Right renal cortex interstitium (tissue), 3 donors: ENCODE measurements at regions not wholly inside any gene's neighbourhood (a gene's known extent, or its start where the extent isn't known, plus 50 kb on each side); places are given as distances from the start of the nearest gene placed in this dataset.

Experiments used
- DNase-seq, 3 donors: peaks; one replicate each; pipeline ENCODE4 v3.0.0-alpha.2; 2013; ENCODE audit warnings: low read depth in 3 of 3, low spot score in 2 of 3

- DNase-seq: no peak
Observed at GRCh38 chrX:116226665-116227484, 56.3 kb downstream of the AGTR2 start.

DNA sequence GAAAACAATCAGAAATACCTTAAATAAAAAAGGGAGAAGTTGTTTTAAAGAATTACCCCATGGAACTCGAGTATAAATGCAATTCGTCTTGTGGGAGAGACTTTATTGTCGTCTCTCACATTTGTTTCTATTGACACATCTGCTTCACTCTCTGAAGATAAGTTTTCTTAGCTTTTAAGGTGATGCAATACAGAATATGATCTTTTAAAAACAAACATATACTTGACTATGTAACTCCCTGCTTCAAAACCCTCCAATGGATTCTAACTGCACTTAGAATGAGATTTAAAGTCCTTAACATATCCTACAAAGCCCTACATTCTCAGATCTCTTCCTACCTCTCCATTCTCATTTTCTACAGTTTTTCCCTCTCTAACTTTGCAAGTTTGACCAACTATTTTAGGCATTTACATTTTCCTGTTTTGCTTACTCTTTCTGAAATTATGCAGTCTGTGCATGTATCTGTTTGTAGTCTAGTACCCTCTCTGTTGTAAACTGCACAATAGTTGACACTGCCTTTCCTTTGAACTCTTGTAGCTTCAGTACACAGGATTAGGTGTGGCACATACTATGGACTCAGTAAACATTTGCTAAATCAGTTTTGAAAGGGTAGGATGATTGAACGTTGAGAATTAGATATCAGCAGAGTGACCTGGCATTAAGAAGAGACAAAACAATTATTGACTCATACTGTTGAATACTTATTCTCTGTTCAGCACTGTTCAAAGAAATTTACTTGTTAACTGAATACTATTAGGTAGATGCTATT is 59.8 kb downstream of the AGTR2 start:
- DNase-seq: no peak

DNA sequence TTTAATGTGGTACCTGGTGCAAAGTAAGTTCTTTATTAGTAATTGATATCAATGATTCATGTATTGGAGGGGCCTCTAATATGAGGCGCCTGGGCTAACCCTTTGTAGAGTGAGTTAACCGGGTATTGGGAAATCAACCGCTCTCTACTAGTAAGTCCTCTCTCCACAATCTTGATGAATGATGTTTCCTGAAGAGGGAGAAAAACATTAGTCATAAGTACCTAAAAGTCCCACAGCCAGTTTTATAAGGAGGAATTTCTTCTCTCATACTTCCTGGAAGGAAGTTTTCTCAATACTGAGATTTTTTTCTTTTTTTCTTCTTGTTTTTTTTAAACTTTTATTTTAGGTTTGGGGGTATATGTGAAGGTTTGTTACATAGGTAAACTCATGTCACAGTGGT is 62.3 kb downstream of the AGTR2 start:
- DNase-seq: no peak

DNA sequence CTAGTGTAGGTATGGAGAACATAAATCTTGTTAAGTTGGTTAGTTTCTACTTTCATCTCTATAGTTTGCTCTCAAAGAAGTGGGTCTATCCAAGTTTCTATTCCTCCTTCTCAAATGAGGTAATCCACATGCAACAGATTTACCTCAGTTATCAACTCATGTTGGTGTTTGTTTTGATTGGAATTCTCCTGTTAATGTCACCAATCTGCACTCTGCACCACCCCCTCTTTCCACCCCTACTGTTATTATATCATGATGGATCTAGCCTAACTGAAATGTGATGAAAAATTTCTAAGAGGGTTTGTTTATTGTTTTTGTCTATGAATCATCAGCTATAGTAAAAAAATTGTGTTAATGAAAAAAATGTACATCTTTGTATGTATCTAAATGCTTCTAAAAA is 66.1 kb downstream of the AGTR2 start:
- no peak for DNase-seq

DNA sequence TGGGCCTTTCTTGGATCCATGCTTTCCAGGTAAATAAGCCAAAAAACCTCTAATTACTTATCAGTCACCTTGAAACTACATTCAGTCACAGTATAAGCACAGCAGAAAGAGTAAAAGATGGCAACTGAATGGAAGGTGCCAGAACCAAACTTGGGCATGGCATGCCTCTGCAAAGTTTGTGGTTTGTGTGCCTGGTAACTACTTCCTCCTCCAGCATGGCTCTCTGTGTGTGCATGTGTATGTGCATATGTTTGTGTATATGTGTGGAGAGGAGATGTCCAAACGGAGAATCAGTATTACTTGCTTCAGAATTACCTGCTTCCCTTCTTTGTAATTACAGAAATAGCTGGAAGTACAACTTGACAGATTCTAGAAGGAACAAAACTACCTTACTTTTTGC is 67.5 kb downstream of the AGTR2 start:
- DNase-seq: no peak

GRCh38 chrX:116238567-116239255 is 68.2 kb downstream of the AGTR2 start:
- DNase-seq: no peak

DNA sequence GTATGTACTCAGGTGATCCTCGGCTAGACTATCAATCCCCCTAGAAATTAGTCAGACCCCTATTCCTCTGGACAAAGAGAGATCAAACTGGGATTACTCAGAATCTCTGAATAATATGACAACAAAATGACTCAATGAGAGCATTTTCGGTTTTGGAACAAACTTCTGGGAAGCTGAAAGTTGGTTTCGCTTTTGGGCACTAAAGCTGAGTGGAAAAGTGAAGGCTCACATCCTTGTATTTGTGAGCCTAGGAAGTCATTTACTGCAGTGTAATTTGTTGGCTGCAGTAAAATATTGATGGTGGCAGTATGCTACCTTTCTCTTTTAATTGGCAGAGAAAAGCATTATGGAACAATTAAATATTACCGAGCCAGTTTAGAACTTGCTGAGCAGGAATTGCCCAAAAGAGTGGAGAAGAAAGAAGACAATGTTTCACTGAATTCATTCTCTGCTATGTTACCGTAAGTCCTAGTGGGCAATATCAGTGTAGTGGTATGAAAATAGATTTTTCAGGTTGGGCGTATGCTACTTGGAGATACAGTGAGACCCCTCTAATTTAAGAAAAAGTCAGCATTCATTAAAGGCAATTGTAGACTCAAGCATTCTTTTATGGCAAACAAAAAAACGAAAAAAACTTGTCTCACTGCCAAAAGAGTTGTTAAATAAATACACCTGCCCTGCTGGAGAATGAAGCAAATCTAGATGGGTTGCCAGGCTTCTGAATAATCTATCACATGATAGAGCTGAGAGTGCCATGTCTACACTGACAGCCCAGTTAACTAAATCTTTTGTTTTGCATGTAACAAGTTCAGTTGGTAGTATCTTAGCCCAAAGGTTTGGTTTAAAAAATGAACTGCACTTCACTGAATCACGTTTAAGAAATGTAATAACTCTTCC is 69.6 kb downstream of the AGTR2 start:
- DNase-seq: no peak

DNA sequence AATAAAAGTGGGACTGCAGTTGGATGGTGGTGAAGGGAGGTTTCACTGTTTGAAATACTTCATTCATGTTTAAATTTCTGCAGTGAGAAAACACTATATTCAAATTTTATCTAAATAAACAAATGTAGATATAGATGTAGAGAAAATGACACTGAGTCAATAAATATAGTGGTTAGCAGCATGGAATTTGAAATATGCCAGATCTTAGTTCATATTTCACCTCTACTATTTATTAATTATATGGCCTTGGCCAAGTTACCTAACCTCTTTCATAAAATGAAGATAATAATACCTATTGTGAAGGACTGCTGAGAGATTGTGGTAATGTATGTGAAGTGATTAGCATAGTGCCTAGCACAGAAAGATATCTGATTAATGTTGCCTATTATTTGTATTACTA is 70.5 kb downstream of the AGTR2 start:
- DNase-seq: no peak

DNA sequence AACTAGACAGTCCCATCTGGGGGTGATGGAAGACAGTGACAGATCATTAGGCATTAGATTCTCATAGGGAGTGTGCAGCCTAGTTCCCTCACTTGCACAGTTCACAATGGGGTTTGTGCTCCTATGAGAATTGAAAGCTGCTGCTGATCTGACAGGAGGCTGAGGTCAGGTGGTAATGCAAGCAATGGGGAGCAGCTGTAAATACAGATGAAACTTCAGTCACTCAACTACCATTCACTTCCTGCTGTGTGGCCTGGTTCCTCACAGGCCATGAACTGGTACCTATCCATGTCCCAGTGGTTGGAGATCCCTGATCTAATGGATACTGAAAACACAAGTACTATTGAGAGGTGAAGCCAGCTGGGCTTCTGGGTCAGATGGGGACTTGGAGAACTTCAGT is 72.5 kb downstream of the AGTR2 start:
- DNase-seq: no peak

GRCh38 chrX:116246261-116246660 is 75.7 kb downstream of the AGTR2 start:
- no peak for DNase-seq

DNA sequence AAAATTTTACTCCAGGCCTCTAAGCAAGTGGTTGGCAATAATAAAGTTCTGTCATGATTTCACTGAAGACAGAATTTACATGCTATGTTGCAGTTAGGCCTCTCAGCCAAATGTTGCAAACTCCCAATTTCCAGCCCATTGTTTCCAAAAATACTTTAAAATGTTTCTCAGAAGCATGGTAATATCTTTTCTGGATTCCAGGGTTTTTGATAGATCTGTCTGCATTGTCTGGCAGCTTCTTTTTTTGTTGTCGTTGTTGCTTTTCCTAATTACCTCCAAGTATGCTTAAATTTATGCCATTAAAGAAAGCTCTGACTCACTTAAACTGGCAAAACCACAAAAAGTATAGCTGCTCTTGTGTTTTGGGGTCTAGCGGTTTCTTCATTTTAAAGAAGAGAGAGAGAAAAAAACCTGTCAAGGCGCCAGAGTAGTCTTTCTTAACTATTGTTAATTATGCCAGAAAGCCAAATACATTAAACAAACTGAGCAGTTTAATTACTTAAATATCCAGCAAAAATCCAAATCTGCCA is 97.0 kb downstream of the AGTR2 start:
- DNase-seq: no peak

GRCh38 chrX:116272322-116272721 is 101.8 kb downstream of the AGTR2 start:
- no peak for DNase-seq

DNA sequence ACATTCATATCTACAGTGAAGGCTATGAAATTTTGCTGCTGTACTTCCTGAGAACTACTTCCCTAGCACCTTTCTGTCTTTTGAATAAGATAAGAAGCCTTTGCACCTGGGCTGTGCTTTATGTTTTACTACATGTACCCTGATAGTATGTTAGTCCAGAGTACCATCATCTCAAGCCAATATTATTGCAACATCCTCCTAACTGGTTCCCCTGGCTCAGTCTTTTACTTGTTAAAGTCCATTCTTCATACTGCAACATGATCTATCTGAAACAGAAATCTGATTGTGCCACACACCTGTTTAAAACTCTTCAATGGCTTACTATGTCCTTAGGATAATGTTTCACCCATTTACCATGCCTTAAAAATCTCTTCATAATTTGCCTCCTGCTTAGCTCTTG is 102.3 kb downstream of the AGTR2 start:
- DNase-seq: no peak

DNA sequence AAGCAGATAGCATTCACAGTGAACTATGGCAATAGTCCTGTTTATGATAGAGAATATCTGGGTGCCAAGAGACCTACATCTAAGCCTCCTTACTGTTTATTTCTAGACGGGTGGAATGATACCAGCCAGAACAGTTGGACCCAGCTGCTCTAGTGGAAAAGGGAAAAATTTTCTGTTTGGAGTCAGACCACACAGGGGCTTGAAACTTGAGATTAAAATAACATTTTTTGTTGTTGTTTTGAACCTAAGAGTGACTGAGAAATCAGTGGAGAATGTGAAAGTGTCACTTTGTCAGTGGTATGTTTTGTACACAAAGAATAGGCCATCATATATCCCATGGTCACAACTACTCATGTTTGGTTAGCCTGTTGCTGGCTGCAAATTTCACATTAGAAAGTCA is 105.7 kb downstream of the AGTR2 start:
- DNase-seq: no peak

DNA sequence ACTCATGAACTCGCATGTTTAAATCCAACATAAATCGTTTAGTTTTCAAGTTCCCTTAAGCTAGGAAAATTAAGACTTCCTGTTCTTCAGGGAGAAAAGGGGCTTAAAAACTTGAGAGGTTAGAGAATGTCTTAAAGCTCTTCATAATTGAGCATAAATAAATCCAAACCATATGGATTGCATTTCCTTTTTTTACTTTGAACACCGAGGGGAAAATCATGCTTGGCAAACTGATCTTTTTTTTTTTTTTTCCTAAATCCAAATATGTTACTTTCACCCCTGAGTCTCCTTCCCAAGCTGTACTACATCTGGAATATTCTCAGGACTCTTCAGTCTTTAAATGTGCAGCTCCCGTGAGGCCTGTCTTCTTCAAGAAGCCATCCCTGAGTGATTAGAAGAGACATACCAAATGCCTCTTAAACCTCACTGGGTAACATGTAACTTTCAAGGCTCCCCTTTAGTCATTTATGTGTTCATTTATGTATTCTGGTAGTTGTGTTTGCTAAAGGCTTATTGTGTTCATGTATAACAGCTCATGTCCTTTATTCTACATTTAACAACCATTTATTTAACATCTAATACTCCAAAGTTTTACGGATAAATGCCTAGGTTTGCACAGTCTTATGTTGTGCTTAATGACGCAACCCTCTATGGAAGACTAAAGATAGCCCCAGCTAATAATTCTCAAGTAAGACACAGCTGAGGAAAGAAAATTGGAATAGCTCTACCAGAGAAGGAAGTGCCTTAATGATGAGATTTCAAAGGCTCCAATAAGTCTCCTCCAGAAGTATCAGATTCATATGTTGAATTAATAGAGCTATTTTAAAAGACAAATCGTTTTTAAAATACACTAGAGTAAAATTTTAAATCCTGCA is 107.0 kb downstream of the AGTR2 start:
- no peak for DNase-seq

DNA sequence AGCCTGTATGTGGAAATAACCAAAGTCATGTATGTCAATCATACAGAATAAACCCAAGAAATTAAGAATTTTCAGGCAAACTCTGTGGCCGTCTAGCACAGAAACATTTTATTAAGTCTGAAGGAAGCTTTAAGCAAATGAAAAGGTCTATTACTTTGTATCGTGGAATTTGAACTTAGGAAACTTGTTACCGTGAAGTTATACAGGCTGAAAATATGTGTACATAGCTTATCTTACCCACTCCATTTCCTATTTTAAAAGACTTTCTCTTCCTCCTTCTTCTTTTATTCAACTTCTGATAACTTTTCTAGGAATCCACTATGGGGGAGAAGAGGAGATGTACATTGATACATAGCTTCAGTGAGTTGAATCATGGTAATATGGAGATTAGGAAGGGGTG is 108.3 kb downstream of the AGTR2 start:
- DNase-seq: no peak

GRCh38 chrX:116281106-116281505 is 110.6 kb downstream of the AGTR2 start:
- DNase-seq: no peak

- DNase-seq: no peak
Observed at GRCh38 chrX:116282751-116283150, 112.2 kb downstream of the AGTR2 start.

DNA sequence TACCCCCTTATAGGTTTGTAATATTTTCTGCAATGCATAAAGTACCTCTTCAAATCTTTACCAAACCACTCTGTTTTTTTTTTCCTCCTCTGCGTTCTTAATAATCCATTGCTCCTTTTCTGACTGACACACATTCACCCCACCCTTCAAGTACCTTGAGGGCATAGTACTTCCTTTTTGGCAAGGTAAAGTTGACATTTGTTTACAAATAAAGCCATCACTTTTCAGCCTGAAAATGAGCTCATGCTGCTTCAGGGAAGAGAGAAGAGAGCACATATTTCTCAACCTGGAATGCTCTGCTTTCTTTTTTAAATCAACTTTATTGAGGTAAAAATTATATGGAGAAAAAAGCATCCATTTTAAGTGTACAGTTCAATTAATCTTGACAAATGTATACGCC is 113.9 kb downstream of the AGTR2 start:
- DNase-seq: no peak
